Liver (tissue), 7 donors: ENCODE measurements at regions not wholly inside any gene's neighbourhood (a gene's known extent, or its start where the extent isn't known, plus 50 kb on each side); places are given as distances from the start of the nearest gene placed in this dataset.
"Not testable (repeated sequence)": the region's sequence is repeated elsewhere in the genome, so short reads cannot be mapped to it uniquely, and the experiment has no call there.

ENCODE experiments used
- DNase-seq: peaks from one replicate; pipeline ENCODE4 v3.0.0-alpha.2; 2017; ENCODE audit warnings: low spot score
- H3K27ac ChIP-seq, 2 donors: one replicate each; pipeline ENCODE4 v1.7.0; 2013; ENCODE audit warnings: inconsistent platforms in 2 of 2, low read length in 2 of 2, control low read depth in 1 of 2, low read depth in 1 of 2, mild to moderate bottlenecking in 1 of 2
- H3K27me3 ChIP-seq, 4 donors: one replicate each; pipeline versions ENCODE4 v1.6.1 to v1.7.0; 2013; ENCODE audit warnings: low read length in 3 of 4, inconsistent platforms in 1 of 4, mild to moderate bottlenecking in 1 of 4, moderate library complexity in 1 of 4; ENCODE audit not compliant: control insufficient read depth in 4 of 4, insufficient read depth in 4 of 4
- H3K36me3 ChIP-seq, 4 donors: one replicate each; pipeline versions ENCODE4 v1.6.1 to v1.7.0; 2013; ENCODE audit warnings: low read length in 3 of 4, mild to moderate bottlenecking in 3 of 4, low read depth in 1 of 4, moderate library complexity in 1 of 4; ENCODE audit not compliant: control insufficient read depth in 4 of 4, insufficient read depth in 3 of 4
- H3K4me1 ChIP-seq, 4 donors: one replicate each; pipeline versions ENCODE4 v1.6.1 to v1.7.0; 2013; ENCODE audit warnings: low read length in 3 of 4, mild to moderate bottlenecking in 3 of 4, moderate library complexity in 1 of 4; ENCODE audit not compliant: control insufficient read depth in 4 of 4, insufficient read depth in 4 of 4
- H3K4me3 ChIP-seq, 3 donors: one replicate each; pipeline versions ENCODE4 v1.6.1 to v1.7.0; 2013; ENCODE audit warnings: low read length in 3 of 3, control low read depth in 1 of 3, low read depth in 1 of 3, mild to moderate bottlenecking in 1 of 3
- H3K9ac ChIP-seq, 2 donors: one replicate each; pipeline ENCODE4 v1.7.0; 2013; ENCODE audit warnings: low read length in 2 of 2, mild to moderate bottlenecking in 2 of 2, moderate library complexity in 2 of 2, control low read depth in 1 of 2, low read depth in 1 of 2
- H3K9me3 ChIP-seq, 4 donors: one replicate each; pipeline versions ENCODE4 v1.6.1 to v1.7.0; 2013; ENCODE audit warnings: low read length in 3 of 4; ENCODE audit not compliant: control insufficient read depth in 4 of 4
- FOXA1 ChIP-seq: IDR thresholded peaks from 2 replicates; pipeline ENCODE4 v1.6.1; 2016; ENCODE audit warnings: antibody characterized with exemption
- FOXA2 ChIP-seq: IDR thresholded peaks from 2 replicates; pipeline ENCODE4 v1.6.1; 2016; ENCODE audit warnings: antibody characterized with exemption
- GABPA ChIP-seq, 2 donors: IDR thresholded peaks in 1 of 2; conservative IDR thresholded peaks in 1 of 2; 2 replicates each; pipeline ENCODE4 v1.6.1; 2016; ENCODE audit warnings: antibody characterized with exemption in 2 of 2, mild to moderate bottlenecking in 1 of 2, moderate library complexity in 1 of 2
- HNF4A ChIP-seq, 2 donors: conservative IDR thresholded peaks; 2 replicates each; pipeline ENCODE4 v1.6.1; 2016; ENCODE audit warnings: antibody characterized with exemption in 2 of 2, mild to moderate bottlenecking in 2 of 2
- HNF4G ChIP-seq: IDR thresholded peaks from 2 replicates; pipeline ENCODE4 v1.6.1; 2016; ENCODE audit warnings: antibody characterized with exemption
- JUND ChIP-seq, 2 donors: IDR thresholded peaks; 2 replicates each; pipeline ENCODE4 v1.6.1; 2016; ENCODE audit warnings: antibody characterized with exemption in 2 of 2
- MAX ChIP-seq: IDR thresholded peaks from 2 replicates; pipeline ENCODE4 v1.6.1; 2016; ENCODE audit warnings: antibody characterized with exemption
- NR2F2 ChIP-seq: IDR thresholded peaks from 2 replicates; pipeline ENCODE4 v1.6.1; 2016; ENCODE audit warnings: antibody characterized with exemption
- RAD21 ChIP-seq, 2 donors: IDR thresholded peaks; 2 replicates each; pipeline ENCODE4 v1.6.1; 2016; ENCODE audit warnings: antibody characterized with exemption in 2 of 2, mild to moderate bottlenecking in 2 of 2
- SP1 ChIP-seq: IDR thresholded peaks from 2 replicates; pipeline ENCODE4 v1.6.1; 2018; ENCODE audit warnings: antibody characterized with exemption, mild to moderate bottlenecking
- TAF1 ChIP-seq: conservative IDR thresholded peaks from 2 replicates; pipeline ENCODE4 v1.6.1; 2016; ENCODE audit warnings: antibody characterized with exemption, mild to moderate bottlenecking
- YY1 ChIP-seq: IDR thresholded peaks from 2 replicates; pipeline ENCODE4 v1.6.1; 2016; ENCODE audit warnings: antibody characterized with exemption, mild to moderate bottlenecking
- WGBS: extraction: QIAGEN DNeasy Blood & Tissue Kit; methylation state at CpG from one replicate; pipeline ENCODE4 v1.1.7; 2013; 5-methylcytosine and 5-hydroxymethylcytosine counted together
- TF ChIP-seq, protein P1 (sequence below): IDR thresholded peaks from 2 replicates; pipeline ENCODE4 v1.6.1; 2016; ENCODE audit warnings: antibody characterized with exemption
- TF ChIP-seq, protein P2 (sequence below): IDR thresholded peaks from 2 replicates; pipeline ENCODE4 v1.6.1; 2016; ENCODE audit warnings: antibody characterized with exemption, mild to moderate bottlenecking
- donor health status: healthy.
- donor health status: healthy.
- donor health status: healthy.
- donor health status: healthy.

- 76% methylated on average over 2 of the region's 2 CpGs for WGBS
- Histone ChIP-seq H3K27me3 (no peaks in the 10 kb centered on the region), H3K36me3 (no peaks in the 10 kb centered on the region), H3K27ac (no peak overlapping the region), H3K9me3 (peaks cover 0 to 8% (median 2%) of the 10 kb centered on the region in 4 donors), H3K9ac (no peak overlapping the region), H3K4me3 (no peak overlapping the region), H3K4me1 (no peaks in the 10 kb centered on the region)
- TF ChIP-seq, protein P1, sequence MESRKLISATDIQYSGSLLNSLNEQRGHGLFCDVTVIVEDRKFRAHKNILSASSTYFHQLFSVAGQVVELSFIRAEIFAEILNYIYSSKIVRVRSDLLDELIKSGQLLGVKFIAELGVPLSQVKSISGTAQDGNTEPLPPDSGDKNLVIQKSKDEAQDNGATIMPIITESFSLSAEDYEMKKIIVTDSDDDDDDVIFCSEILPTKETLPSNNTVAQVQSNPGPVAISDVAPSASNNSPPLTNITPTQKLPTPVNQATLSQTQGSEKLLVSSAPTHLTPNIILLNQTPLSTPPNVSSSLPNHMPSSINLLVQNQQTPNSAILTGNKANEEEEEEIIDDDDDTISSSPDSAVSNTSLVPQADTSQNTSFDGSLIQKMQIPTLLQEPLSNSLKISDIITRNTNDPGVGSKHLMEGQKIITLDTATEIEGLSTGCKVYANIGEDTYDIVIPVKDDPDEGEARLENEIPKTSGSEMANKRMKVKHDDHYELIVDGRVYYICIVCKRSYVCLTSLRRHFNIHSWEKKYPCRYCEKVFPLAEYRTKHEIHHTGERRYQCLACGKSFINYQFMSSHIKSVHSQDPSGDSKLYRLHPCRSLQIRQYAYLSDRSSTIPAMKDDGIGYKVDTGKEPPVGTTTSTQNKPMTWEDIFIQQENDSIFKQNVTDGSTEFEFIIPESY = no peak
- TF ChIP-seq YY1 = no peak
- no peak for TF ChIP-seq JUND (IDR thresholded peaks at IDR 0.05)
- no peak for TF ChIP-seq NR2F2
- TF ChIP-seq TAF1 = no peak
- TF ChIP-seq FOXA1 = no peak
- DNase-seq = no peak
These were observed 214.7 kb upstream of the PLPPR1 start for GRCh38 chr9:100813871-100814270.

GRCh38 chr9:100819980-100820379, 208.5 kb upstream of the PLPPR1 start:
- Histone ChIP-seq H3K36me3 (no peaks in the 10 kb centered on the region), H3K4me3 (no peak overlapping the region), H3K9ac (no peak overlapping the region), H3K27ac (no peak overlapping the region), H3K4me1 (no peaks in the 10 kb centered on the region), H3K9me3 (peaks cover 0 to 3% (median 2%) of the 10 kb centered on the region in 4 donors), H3K27me3 (no peaks in the 10 kb centered on the region)
- 78% methylated on average over 2 of the region's 2 CpGs for WGBS
- DNase-seq = no peak
- TF ChIP-seq HNF4G (no peak), MAX (no peak), RAD21 (IDR thresholded peaks at IDR 0.05) (no peak), YY1 (no peak), TAF1 (no peak), NR2F2 (no peak), FOXA2 (no peak), SP1 (no peak), JUND (IDR thresholded peaks at IDR 0.05) (no peak), GABPA (IDR thresholded peaks at IDR 0.05 in 1 of 2, conservative IDR thresholded peaks at IDR 0.05 in 1 of 2) (no peak), HNF4A (conservative IDR thresholded peaks at IDR 0.05) (no peak)
- TF ChIP-seq, protein P1 = no peak
- TF ChIP-seq, protein P2, sequence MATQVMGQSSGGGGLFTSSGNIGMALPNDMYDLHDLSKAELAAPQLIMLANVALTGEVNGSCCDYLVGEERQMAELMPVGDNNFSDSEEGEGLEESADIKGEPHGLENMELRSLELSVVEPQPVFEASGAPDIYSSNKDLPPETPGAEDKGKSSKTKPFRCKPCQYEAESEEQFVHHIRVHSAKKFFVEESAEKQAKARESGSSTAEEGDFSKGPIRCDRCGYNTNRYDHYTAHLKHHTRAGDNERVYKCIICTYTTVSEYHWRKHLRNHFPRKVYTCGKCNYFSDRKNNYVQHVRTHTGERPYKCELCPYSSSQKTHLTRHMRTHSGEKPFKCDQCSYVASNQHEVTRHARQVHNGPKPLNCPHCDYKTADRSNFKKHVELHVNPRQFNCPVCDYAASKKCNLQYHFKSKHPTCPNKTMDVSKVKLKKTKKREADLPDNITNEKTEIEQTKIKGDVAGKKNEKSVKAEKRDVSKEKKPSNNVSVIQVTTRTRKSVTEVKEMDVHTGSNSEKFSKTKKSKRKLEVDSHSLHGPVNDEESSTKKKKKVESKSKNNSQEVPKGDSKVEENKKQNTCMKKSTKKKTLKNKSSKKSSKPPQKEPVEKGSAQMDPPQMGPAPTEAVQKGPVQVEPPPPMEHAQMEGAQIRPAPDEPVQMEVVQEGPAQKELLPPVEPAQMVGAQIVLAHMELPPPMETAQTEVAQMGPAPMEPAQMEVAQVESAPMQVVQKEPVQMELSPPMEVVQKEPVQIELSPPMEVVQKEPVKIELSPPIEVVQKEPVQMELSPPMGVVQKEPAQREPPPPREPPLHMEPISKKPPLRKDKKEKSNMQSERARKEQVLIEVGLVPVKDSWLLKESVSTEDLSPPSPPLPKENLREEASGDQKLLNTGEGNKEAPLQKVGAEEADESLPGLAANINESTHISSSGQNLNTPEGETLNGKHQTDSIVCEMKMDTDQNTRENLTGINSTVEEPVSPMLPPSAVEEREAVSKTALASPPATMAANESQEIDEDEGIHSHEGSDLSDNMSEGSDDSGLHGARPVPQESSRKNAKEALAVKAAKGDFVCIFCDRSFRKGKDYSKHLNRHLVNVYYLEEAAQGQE = no peak

GRCh38 chr9:100833035-100833434, 195.5 kb upstream of the PLPPR1 start:
- WGBS = 93% methylated on average over 8 of the region's 8 CpGs
- H3K9ac ChIP-seq = not testable (repeated sequence)

More at GRCh38 chr9:100833035-100833434, 195.5 kb upstream of the PLPPR1 start:
- H3K36me3 ChIP-seq, DNase-seq, H3K4me3 ChIP-seq, H3K4me1 ChIP-seq, H3K27ac ChIP-seq, H3K27me3 ChIP-seq, H3K9me3 ChIP-seq: not testable (repeated sequence)
